Type B pancreatic cell (in vitro differentiated cells): ENCODE measurements at regions not wholly inside any gene's neighbourhood (a gene's known extent, or its start where the extent isn't known, plus 50 kb on each side); places are given as distances from the start of the nearest gene placed in this dataset.

ENCODE experiments used
- DNase-seq: peaks from one replicate; pipeline ENCODE4 v3.0.0; 2021; ENCODE audit warnings: mixed read lengths; ENCODE audit not compliant: unreplicated experiment; ENCODE audit errors: extremely low spot score
- H3K27ac Mint-ChIP-seq: 2 replicates; pipeline ENCODE4 v1.8.0; 2021; ENCODE audit warnings: mild to moderate bottlenecking, mixed read lengths
- H3K27me3 Mint-ChIP-seq: 2 replicates; pipeline ENCODE4 v1.8.0; 2021; ENCODE audit warnings: mixed read lengths
- H3K36me3 Mint-ChIP-seq: 2 replicates; pipeline ENCODE4 v1.8.0; 2021; ENCODE audit warnings: mixed read lengths
- H3K4me1 Mint-ChIP-seq: one replicate; pipeline ENCODE4 v1.8.0; 2021; ENCODE audit warnings: mixed read lengths; ENCODE audit not compliant: unreplicated experiment
- H3K4me3 Mint-ChIP-seq: 2 replicates; pipeline ENCODE4 v1.8.0; 2021; ENCODE audit warnings: mild to moderate bottlenecking, mixed read lengths
- H3K9me3 Mint-ChIP-seq: 2 replicates; pipeline ENCODE4 v1.8.0; 2021; ENCODE audit warnings: mixed read lengths
- CTCF ChIP-seq: fragments of 200-600 bp; sonication (generic); conservative IDR thresholded peaks from 2 replicates; pipeline ENCODE4 v1.5.0; 2021; ENCODE audit warnings: antibody characterized with exemption, mild to moderate bottlenecking

- peaks cover 4% of the 10 kb centered on the region for H3K9me3 Mint-ChIP-seq
- no peaks in the 10 kb centered on the region for H3K4me1 Mint-ChIP-seq
- H3K27ac Mint-ChIP-seq = no peak overlapping the region
- no peak overlapping the region for H3K4me3 Mint-ChIP-seq
- TF ChIP-seq CTCF = no peak
- no peak for DNase-seq
- no peaks in the 10 kb centered on the region for H3K27me3 Mint-ChIP-seq
- H3K36me3 Mint-ChIP-seq = no peaks in the 10 kb centered on the region
Observed at GRCh38 chr13:63900406-63900805, 2484.8 kb upstream of the PCDH20 start.

- TF ChIP-seq CTCF = no peak
- Mint-ChIP-seq H3K27ac (no peak overlapping the region), H3K4me3 (no peak overlapping the region), H3K36me3 (no peaks in the 10 kb centered on the region), H3K27me3 (no peaks in the 10 kb centered on the region), H3K4me1 (no peaks in the 10 kb centered on the region), H3K9me3 (peaks cover 4% of the 10 kb centered on the region)
- DNase-seq = no peak
Observed at GRCh38 chr13:63896321-63896720, 2480.7 kb upstream of the PCDH20 start.

- H3K4me3 Mint-ChIP-seq = no peak overlapping the region
- no peak for DNase-seq
- H3K36me3 Mint-ChIP-seq = no peaks in the 10 kb centered on the region
- H3K27ac Mint-ChIP-seq = no peak overlapping the region
- no peaks in the 10 kb centered on the region for H3K4me1 Mint-ChIP-seq
- H3K9me3 Mint-ChIP-seq = peaks cover 8% of the 10 kb centered on the region
- no peak for TF ChIP-seq CTCF
- H3K27me3 Mint-ChIP-seq = no peaks in the 10 kb centered on the region
Observed at GRCh38 chr13:63882052-63882451, 2466.4 kb upstream of the PCDH20 start.

- Mint-ChIP-seq H3K4me3 (no peak overlapping the region), H3K27me3 (no peaks in the 10 kb centered on the region), H3K36me3 (no peaks in the 10 kb centered on the region), H3K27ac (no peak overlapping the region), H3K4me1 (no peaks in the 10 kb centered on the region), H3K9me3 (peaks cover 8% of the 10 kb centered on the region)
- no peak for TF ChIP-seq CTCF
- no peak for DNase-seq
Observed at GRCh38 chr13:63880705-63881104, 2465.1 kb upstream of the PCDH20 start.

- no peaks in the 10 kb centered on the region for H3K9me3 Mint-ChIP-seq
- no peak overlapping the region for H3K4me3 Mint-ChIP-seq
- no peaks in the 10 kb centered on the region for H3K27me3 Mint-ChIP-seq
- H3K36me3 Mint-ChIP-seq = no peaks in the 10 kb centered on the region
- no peak for TF ChIP-seq CTCF
- DNase-seq = no peak
- no peaks in the 10 kb centered on the region for H3K4me1 Mint-ChIP-seq
- no peak overlapping the region for H3K27ac Mint-ChIP-seq
Observed at GRCh38 chr13:63873936-63874335, 2458.3 kb upstream of the PCDH20 start.
